HCT116 (cell line): ENCODE measurements at regions not wholly inside any gene's neighbourhood (a gene's known extent, or its start where the extent isn't known, plus 50 kb on each side); places are given as distances from the start of the nearest gene placed in this dataset.
"Not testable (repeated sequence)": the region's sequence is repeated elsewhere in the genome, so short reads cannot be mapped to it uniquely, and the experiment has no call there.

Experiments
- CTCF ChIP-seq, 3 experiments: fragments of 200-600 bp in 1 of 3; sonication (generic) in 1 of 3; IDR thresholded peaks in 2 of 3; conservative IDR thresholded peaks in 1 of 3; 2 replicates each; pipeline ENCODE4 v1.5.1; 2012 to 2017; ENCODE audit warnings: low read depth in 2 of 3, low read length in 2 of 3, antibody characterized with exemption in 1 of 3, borderline replicate concordance in 1 of 3, control low read depth in 1 of 3, mild to moderate bottlenecking in 1 of 3, mixed read lengths in 1 of 3, mixed run types in 1 of 3, moderate library complexity in 1 of 3; ENCODE audit not compliant: insufficient read depth in 1 of 3
- ELF1 ChIP-seq: IDR thresholded peaks from 2 replicates; pipeline ENCODE4 v1.6.1; 2012; ENCODE audit warnings: low read depth, borderline replicate concordance
- EZH2 ChIP-seq: fragments of 200-600 bp; sonication (generic); IDR thresholded peaks from 2 replicates; pipeline ENCODE4 v1.6.1; 2017; ENCODE audit warnings: antibody characterized with exemption, mixed run types
- EZH2phosphoT487 ChIP-seq: fragments of 200-600 bp; IDR thresholded peaks from 2 replicates; pipeline ENCODE4 v1.6.1; 2018; ENCODE audit warnings: antibody characterized with exemption, borderline replicate concordance
- JUND ChIP-seq: IDR thresholded peaks from 2 replicates; pipeline ENCODE4 v1.6.1; 2012
- POLR2A ChIP-seq: IDR thresholded peaks from 2 replicates; pipeline ENCODE4 v1.7.0; 2011; ENCODE audit warnings: borderline replicate concordance; ENCODE audit not compliant: insufficient read depth, insufficient read length; ENCODE audit errors: extremely low read depth
- POLR2AphosphoS5 ChIP-seq: IDR thresholded peaks from 2 replicates; pipeline ENCODE4 v1.6.1; 2011; ENCODE audit warnings: mild to moderate bottlenecking, low read depth, low read length, moderate library complexity
- RAD21 ChIP-seq: IDR thresholded peaks from 2 replicates; pipeline ENCODE4 v1.6.1; 2012; ENCODE audit warnings: low read depth, mild to moderate bottlenecking
- SIN3A ChIP-seq: IDR thresholded peaks from 2 replicates; pipeline ENCODE4 v1.6.1; 2012; ENCODE audit warnings: low read depth
- SP1 ChIP-seq: IDR thresholded peaks from 2 replicates; pipeline ENCODE4 v1.6.1; 2012; ENCODE audit warnings: low read depth
- SRF ChIP-seq: IDR thresholded peaks from 2 replicates; pipeline ENCODE4 v1.6.1; 2012; ENCODE audit warnings: low read depth
- TCF7L2 ChIP-seq: IDR thresholded peaks from 2 replicates; pipeline ENCODE4 v1.7.0; 2011; ENCODE audit warnings: borderline replicate concordance, inconsistent platforms; ENCODE audit not compliant: insufficient read depth, insufficient read length; ENCODE audit errors: extremely low read depth
- YY1 ChIP-seq: IDR thresholded peaks from 2 replicates; pipeline ENCODE4 v1.6.1; 2011; ENCODE audit warnings: low read length, low read depth, moderate library complexity, mild to moderate bottlenecking; ENCODE audit not compliant: insufficient replicate concordance; ENCODE audit errors: extremely low read depth
- ZFX ChIP-seq: fragments of 450-650 bp; IDR thresholded peaks from 2 replicates; pipeline ENCODE4 v1.6.1; 2017

GRCh38 chrX:155814391-155814790, 66.8 kb upstream of the VAMP7 start:
- not testable (repeated sequence) for TF ChIP-seq CTCF (IDR thresholded peaks at IDR 0.05 in 2 of 3, conservative IDR thresholded peaks at IDR 0.05 in 1 of 3; ENCODE audit: borderline replicate concordance in 1 of 3, insufficient read depth in 1 of 3, low read depth in 2 of 3, low read length in 2 of 3); EZH2phosphoT487; ELF1; SIN3A; POLR2A; ZFX; EZH2; YY1; POLR2AphosphoS5; SP1; TCF7L2; JUND; RAD21; SRF
